ENCODE measurements at regions not wholly inside any gene's neighbourhood (a gene's known extent, or its start where the extent isn't known, plus 50 kb on each side); places are given as distances from the start of the nearest gene placed in this dataset.

- TF ChIP-seq, protein P1, sequence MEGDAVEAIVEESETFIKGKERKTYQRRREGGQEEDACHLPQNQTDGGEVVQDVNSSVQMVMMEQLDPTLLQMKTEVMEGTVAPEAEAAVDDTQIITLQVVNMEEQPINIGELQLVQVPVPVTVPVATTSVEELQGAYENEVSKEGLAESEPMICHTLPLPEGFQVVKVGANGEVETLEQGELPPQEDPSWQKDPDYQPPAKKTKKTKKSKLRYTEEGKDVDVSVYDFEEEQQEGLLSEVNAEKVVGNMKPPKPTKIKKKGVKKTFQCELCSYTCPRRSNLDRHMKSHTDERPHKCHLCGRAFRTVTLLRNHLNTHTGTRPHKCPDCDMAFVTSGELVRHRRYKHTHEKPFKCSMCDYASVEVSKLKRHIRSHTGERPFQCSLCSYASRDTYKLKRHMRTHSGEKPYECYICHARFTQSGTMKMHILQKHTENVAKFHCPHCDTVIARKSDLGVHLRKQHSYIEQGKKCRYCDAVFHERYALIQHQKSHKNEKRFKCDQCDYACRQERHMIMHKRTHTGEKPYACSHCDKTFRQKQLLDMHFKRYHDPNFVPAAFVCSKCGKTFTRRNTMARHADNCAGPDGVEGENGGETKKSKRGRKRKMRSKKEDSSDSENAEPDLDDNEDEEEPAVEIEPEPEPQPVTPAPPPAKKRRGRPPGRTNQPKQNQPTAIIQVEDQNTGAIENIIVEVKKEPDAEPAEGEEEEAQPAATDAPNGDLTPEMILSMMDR (IDR thresholded peaks at IDR 0.05) = no peak
Measured at GRCh38 chr16:64648282-64648681, 473.6 kb downstream of the CDH11 start.

- TF ChIP-seq, protein P1 (IDR thresholded peaks at IDR 0.05) = no peak
Measured at GRCh38 chr16:64641343-64641742, 480.5 kb downstream of the CDH11 start.

DNA sequence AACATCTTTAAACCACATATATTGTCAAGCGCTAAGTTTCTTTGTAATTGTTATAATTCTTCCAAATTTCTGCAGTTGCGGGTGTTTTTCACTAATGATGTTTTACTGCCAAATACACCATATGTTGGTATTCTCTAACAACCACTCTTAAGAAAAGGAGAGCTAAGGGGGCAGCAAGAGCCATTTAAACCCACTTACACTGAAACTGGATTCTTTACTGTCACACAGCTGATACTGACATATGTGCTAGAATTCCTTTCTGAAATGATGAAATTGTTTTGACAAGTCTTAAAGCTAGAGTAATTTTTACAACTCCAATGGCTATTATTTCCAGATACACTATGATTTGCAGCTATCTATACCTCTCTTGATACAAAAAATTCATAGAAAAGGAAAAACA, 483.1 kb downstream of the CDH11 start:
- TF ChIP-seq, protein P1 (IDR thresholded peaks at IDR 0.05) = no peak

DNA sequence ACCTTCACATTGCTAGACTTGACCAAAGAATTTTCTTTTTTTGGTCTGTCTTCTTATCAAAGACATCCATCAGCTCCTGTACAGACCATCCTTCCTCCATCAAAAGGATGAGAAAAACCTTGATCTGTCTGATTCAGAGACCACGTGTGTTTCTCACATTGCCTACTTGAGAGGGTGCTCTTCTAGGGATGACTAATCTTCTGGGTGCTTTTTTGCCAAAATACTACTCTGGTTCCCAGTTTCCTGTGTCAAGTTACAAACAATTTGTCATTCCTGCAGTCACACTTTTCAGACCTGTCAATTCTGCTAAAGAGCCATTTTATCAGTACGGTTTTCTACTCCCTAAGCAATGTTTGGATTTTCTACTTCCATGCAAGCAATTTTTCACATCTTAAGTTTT, 492.2 kb downstream of the CDH11 start:
- TF ChIP-seq, protein P1 (IDR thresholded peaks at IDR 0.05) = no peak

DNA sequence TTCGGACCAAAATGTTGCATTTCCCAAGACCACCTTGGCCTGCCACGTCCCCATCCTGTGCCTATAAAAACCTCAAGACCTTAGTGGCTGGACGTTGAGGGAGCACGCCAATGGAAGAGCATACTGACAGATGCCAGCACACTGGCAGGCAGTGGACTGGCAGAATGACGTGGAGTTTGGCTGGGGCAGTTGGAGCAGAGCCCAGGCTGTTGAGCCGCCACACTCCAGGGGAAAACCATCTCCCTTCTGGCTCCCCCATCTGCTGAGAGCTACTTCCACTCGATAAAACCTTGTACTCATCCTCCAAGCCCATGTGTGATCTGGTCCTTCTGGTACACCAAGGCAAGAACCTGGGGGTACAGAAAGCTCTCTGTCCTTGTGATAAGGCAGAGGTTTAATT, 494.1 kb downstream of the CDH11 start:
- TF ChIP-seq, protein P1 (IDR thresholded peaks at IDR 0.05) = no peak

GRCh38 chr16:64627288-64627687, 494.6 kb downstream of the CDH11 start:
- TF ChIP-seq, protein P1 (IDR thresholded peaks at IDR 0.05) = no peak

GRCh38 chr16:64626776-64627175, 495.1 kb downstream of the CDH11 start:
- TF ChIP-seq, protein P1 (IDR thresholded peaks at IDR 0.05) = no peak

- TF ChIP-seq, protein P1 (IDR thresholded peaks at IDR 0.05) = no peak
Measured at GRCh38 chr16:64621616-64622015, 500.2 kb downstream of the CDH11 start.
